Stimulated activated CD8-positive, alpha-beta memory T cell treated with anti-CD3 and anti-CD28 coated beads, Interleukin-15, amount 100 ng/mL, for 48 hours (primary cell): ENCODE measurements at regions not wholly inside any gene's neighbourhood (a gene's known extent, or its start where the extent isn't known, plus 50 kb on each side); places are given as distances from the start of the nearest gene placed in this dataset.
"Not testable (repeated sequence)": the region's sequence is repeated elsewhere in the genome, so short reads cannot be mapped to it uniquely, and the experiment has no call there.

ENCODE experiments used
- DNase-seq, 2 donors: peaks; one replicate each; pipeline ENCODE4 v3.0.0-alpha.2; 2020; ENCODE audit warnings: low read depth in 2 of 2

GRCh38 chr10:35933491-35933890 lies 291.4 kb upstream of the FZD8 start:
- DNase-seq: no peak

- not testable (repeated sequence) for DNase-seq
Observed at GRCh38 chr10:35929962-35930361, 287.9 kb upstream of the FZD8 start.

- DNase-seq: no peak
Observed at GRCh38 chr10:35928748-35929147, 286.7 kb upstream of the FZD8 start.

GRCh38 chr10:35927990-35928488 lies 285.9 kb upstream of the FZD8 start:
- DNase-seq: no peak

- DNase-seq: no peak
Observed at GRCh38 chr10:35927341-35927740, 285.2 kb upstream of the FZD8 start.

GRCh38 chr10:35926846-35927245 lies 284.8 kb upstream of the FZD8 start:
- no peak for DNase-seq

- no peak for DNase-seq
Observed at GRCh38 chr10:35925493-35925892, 283.4 kb upstream of the FZD8 start.

GRCh38 chr10:35924759-35925158 lies 282.7 kb upstream of the FZD8 start:
- DNase-seq: no peak

GRCh38 chr10:35922876-35923600 lies 280.9 kb upstream of the FZD8 start:
- no peak for DNase-seq

GRCh38 chr10:35921866-35922350 lies 279.8 kb upstream of the FZD8 start:
- no peak for DNase-seq

GRCh38 chr10:35916791-35917190 lies 274.7 kb upstream of the FZD8 start:
- DNase-seq: no peak

GRCh38 chr10:35913628-35914027 lies 271.5 kb upstream of the FZD8 start:
- DNase-seq: no peak

- DNase-seq: no peak
Observed at GRCh38 chr10:35912615-35913569, 270.8 kb upstream of the FZD8 start.

- no peak for DNase-seq
Observed at GRCh38 chr10:35911954-35912353, 269.9 kb upstream of the FZD8 start.

GRCh38 chr10:35911233-35911632 lies 269.1 kb upstream of the FZD8 start:
- no peak for DNase-seq

- DNase-seq: no peak
Observed at GRCh38 chr10:35910234-35910633, 268.1 kb upstream of the FZD8 start.

GRCh38 chr10:35909121-35909720 lies 267.1 kb upstream of the FZD8 start:
- DNase-seq: no peak

- no peak for DNase-seq
Observed at GRCh38 chr10:35908451-35908850, 266.4 kb upstream of the FZD8 start.

GRCh38 chr10:35907548-35907947 lies 265.5 kb upstream of the FZD8 start:
- no peak for DNase-seq

- DNase-seq: no peak
Observed at GRCh38 chr10:35906155-35906554, 264.1 kb upstream of the FZD8 start.

GRCh38 chr10:35903021-35903420 lies 260.9 kb upstream of the FZD8 start:
- DNase-seq: no peak
